ENCODE measurements at regions not wholly inside any gene's neighbourhood (a gene's known extent, or its start where the extent isn't known, plus 50 kb on each side); places are given as distances from the start of the nearest gene placed in this dataset.

DNA sequence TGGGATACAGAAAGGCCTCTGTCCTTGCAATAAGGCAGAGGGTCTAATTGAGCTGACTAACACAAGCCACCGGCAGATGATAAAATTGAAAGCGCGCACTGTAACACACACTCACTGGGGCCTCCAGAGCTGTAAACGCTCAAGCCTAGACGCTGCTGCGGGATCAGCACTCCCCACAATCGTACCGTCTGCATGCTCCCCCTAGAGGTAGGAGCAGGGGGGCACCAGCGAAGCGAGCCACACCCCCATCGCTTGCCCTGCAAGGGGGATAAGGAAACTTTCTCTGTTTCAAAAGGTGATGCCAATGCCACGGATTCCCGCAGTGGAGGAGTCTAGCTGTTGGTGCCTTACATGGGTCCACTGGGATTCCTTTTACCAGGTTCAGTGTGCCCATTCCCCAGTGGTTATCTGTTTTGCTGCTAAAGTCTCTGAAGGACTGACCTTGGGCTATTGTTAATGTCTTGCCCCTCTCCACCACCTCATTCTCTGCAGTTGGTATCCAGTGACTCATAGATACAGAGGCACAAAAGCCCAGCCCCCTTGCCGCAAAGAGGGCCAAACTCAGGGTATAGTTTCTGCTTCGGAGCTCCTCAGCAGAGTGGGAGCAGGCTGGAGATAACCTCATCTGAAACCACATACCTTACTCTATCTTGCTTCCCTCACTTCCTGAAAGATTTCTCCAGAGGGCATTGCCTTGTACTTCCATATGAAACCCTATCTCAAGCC, 139.3 kb upstream of the KBTBD8 start (continued):
- TF ChIP-seq, protein P1, sequence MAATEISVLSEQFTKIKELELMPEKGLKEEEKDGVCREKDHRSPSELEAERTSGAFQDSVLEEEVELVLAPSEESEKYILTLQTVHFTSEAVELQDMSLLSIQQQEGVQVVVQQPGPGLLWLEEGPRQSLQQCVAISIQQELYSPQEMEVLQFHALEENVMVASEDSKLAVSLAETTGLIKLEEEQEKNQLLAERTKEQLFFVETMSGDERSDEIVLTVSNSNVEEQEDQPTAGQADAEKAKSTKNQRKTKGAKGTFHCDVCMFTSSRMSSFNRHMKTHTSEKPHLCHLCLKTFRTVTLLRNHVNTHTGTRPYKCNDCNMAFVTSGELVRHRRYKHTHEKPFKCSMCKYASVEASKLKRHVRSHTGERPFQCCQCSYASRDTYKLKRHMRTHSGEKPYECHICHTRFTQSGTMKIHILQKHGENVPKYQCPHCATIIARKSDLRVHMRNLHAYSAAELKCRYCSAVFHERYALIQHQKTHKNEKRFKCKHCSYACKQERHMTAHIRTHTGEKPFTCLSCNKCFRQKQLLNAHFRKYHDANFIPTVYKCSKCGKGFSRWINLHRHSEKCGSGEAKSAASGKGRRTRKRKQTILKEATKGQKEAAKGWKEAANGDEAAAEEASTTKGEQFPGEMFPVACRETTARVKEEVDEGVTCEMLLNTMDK (IDR thresholded peaks at IDR 0.05; ENCODE audit: borderline replicate concordance, insufficient read depth, low read depth, low read length, poor library complexity, severe bottlenecking), result peak; percentile 37
- 0 out of 2 replicates have a peak, but pooled peaks have one; percentile 29 for TF ChIP-seq SMC3 (conservative IDR thresholded peaks at IDR 0.05; ENCODE audit: insufficient read depth, low read depth, low read length)
- peak; percentile 52 for TF ChIP-seq FOSL1 (tag; conservative IDR thresholded peaks at IDR 0.05)
- TF ChIP-seq, protein P2, sequence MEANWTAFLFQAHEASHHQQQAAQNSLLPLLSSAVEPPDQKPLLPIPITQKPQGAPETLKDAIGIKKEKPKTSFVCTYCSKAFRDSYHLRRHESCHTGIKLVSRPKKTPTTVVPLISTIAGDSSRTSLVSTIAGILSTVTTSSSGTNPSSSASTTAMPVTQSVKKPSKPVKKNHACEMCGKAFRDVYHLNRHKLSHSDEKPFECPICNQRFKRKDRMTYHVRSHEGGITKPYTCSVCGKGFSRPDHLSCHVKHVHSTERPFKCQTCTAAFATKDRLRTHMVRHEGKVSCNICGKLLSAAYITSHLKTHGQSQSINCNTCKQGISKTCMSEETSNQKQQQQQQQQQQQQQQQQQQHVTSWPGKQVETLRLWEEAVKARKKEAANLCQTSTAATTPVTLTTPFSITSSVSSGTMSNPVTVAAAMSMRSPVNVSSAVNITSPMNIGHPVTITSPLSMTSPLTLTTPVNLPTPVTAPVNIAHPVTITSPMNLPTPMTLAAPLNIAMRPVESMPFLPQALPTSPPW (CRISPR knock-in tag; IDR thresholded peaks at IDR 0.05), result peak; percentile 20; the same call in 1 of the 2 replicates
- TF ChIP-seq, protein P3, sequence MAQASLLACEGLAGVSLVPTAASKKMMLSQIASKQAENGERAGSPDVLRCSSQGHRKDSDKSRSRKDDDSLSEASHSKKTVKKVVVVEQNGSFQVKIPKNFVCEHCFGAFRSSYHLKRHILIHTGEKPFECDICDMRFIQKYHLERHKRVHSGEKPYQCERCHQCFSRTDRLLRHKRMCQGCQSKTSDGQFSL (CRISPR knock-in tag; IDR thresholded peaks at IDR 0.05), result 0 out of 2 replicates have a peak, but pooled peaks have one; percentile 51
- TF ChIP-seq, protein P3 (tag; IDR thresholded peaks at IDR 0.05), result no peak
